AG10803 (cell line): ENCODE measurements at regions not wholly inside any gene's neighbourhood (a gene's known extent, or its start where the extent isn't known, plus 50 kb on each side); places are given as distances from the start of the nearest gene placed in this dataset.

Experiments
- DNase-seq: peaks from one replicate; pipeline ENCODE4 v3.0.0; 2010; ENCODE audit warnings: low read depth
- H3K4me3 ChIP-seq: 2 replicates; pipeline ENCODE4 v1.5.1; 2011; ENCODE audit warnings: mild to moderate bottlenecking, low read length, control low read depth
- TF ChIP-seq, protein P1 (sequence below): conservative IDR thresholded peaks from 2 replicates; pipeline ENCODE4 v1.5.1; 2011; ENCODE audit warnings: mild to moderate bottlenecking, low read length, control low read depth, inconsistent platforms

DNA sequence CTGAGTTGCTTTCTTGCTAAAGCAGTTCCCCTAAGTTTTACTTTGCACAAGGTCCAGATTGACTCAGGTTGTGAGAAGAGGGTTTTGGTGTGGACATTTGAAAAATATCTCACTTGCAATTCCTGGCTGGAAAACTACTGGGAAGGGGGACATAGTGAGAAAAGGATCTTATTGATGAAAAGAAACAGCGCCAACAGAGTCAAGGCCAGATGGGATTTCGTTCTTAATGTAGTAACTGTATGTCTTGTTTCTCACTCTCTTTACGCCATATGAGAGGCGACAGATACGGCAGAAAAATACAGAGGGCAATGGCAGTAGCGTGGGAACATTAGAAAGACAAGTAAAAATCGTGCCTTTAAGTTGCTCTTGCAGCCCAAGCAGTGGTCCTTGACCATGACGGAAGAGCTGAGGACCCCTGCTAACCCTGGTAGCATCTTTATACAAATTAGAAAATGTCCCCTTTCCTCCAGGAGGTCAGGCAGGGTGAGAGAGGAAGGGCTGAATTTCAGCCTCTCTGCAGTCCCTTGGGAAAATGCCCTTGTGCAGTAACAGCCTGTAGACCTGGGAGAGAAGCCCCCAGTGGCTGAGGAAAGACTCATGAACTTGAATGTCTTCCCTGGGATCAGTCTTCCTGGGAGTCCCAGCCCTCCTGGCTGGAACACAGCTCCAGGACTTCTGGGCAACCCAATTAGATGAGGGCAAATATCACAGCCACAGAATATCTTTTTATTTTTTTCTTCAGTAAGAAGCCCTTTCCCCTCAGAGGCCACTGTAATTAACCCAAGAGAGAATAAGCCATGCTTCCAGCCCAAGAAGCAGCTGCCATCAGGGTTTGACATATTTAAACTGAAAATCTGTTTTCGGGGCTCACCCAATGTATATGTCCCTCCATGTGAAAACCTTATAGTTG, 113.4 kb downstream of the CD47 start:
- TF ChIP-seq, protein P1, sequence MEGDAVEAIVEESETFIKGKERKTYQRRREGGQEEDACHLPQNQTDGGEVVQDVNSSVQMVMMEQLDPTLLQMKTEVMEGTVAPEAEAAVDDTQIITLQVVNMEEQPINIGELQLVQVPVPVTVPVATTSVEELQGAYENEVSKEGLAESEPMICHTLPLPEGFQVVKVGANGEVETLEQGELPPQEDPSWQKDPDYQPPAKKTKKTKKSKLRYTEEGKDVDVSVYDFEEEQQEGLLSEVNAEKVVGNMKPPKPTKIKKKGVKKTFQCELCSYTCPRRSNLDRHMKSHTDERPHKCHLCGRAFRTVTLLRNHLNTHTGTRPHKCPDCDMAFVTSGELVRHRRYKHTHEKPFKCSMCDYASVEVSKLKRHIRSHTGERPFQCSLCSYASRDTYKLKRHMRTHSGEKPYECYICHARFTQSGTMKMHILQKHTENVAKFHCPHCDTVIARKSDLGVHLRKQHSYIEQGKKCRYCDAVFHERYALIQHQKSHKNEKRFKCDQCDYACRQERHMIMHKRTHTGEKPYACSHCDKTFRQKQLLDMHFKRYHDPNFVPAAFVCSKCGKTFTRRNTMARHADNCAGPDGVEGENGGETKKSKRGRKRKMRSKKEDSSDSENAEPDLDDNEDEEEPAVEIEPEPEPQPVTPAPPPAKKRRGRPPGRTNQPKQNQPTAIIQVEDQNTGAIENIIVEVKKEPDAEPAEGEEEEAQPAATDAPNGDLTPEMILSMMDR: no peak
- no peak for DNase-seq
- no peak overlapping the region for H3K4me3 ChIP-seq

- DNase-seq: no peak
- no peak overlapping the region for H3K4me3 ChIP-seq
- TF ChIP-seq, protein P1: no peak
These were observed 114.5 kb downstream of the CD47 start for GRCh38 chr3:107976202-107976800.

GRCh38 chr3:107975529-107976201, 115.2 kb downstream of the CD47 start:
- DNase-seq: no peak
- H3K4me3 ChIP-seq: no peak overlapping the region
- TF ChIP-seq, protein P1: no peak

DNA sequence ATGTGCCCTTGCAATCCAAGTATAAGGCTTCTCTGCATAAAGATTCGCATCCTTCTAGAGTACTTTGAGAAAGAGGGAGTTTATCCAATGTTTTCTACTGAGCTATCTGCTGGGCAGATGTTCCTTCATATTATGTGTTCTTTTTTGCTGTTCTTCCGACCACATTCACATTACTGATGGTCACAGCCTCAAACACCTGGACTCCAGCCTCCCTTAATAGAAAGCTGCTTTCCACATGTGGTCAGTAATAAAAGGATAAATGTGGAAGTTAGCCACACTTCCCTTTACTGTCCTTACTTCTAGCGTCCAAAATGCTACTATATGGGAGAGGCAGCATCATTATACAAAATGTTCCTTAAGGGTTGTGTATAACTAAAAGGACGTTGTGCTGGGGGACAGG, 116.9 kb downstream of the CD47 start:
- TF ChIP-seq, protein P1: no peak
- no peak overlapping the region for H3K4me3 ChIP-seq
- DNase-seq: no peak

GRCh38 chr3:107973152-107973551, 117.7 kb downstream of the CD47 start:
- DNase-seq: no peak
- no peak overlapping the region for H3K4me3 ChIP-seq
- TF ChIP-seq, protein P1: no peak

- no peak overlapping the region for H3K4me3 ChIP-seq
- TF ChIP-seq, protein P1: no peak
- no peak for DNase-seq
These were observed 119.7 kb downstream of the CD47 start for GRCh38 chr3:107970993-107971580.
